Muscle layer of duodenum (tissue), 2 donors: ENCODE measurements at regions not wholly inside any gene's neighbourhood (a gene's known extent, or its start where the extent isn't known, plus 50 kb on each side); places are given as distances from the start of the nearest gene placed in this dataset.

Source experiments
- H3K27ac ChIP-seq: one replicate; pipeline ENCODE4 v1.7.0; 2013; ENCODE audit warnings: mild to moderate bottlenecking, low read length
- H3K27me3 ChIP-seq: one replicate; pipeline ENCODE4 v1.7.0; 2013; ENCODE audit warnings: low read depth, mild to moderate bottlenecking, control low read depth, low read length
- H3K36me3 ChIP-seq, 2 donors: one replicate each; pipeline ENCODE4 v1.7.0; 2013; ENCODE audit warnings: low read length in 2 of 2, control low read depth in 1 of 2, mild to moderate bottlenecking in 1 of 2; ENCODE audit not compliant: insufficient read depth in 2 of 2, control insufficient read depth in 1 of 2
- H3K4me1 ChIP-seq, 2 donors: one replicate each; pipeline ENCODE4 v1.7.0; 2013; ENCODE audit warnings: low read length in 2 of 2, mild to moderate bottlenecking in 2 of 2, control low read depth in 1 of 2, moderate library complexity in 1 of 2; ENCODE audit not compliant: insufficient read depth in 2 of 2, control insufficient read depth in 1 of 2
- H3K4me3 ChIP-seq, 2 donors: one replicate each; pipeline ENCODE4 v1.7.0; 2013; ENCODE audit warnings: low read length in 2 of 2, low read depth in 1 of 2, mild to moderate bottlenecking in 1 of 2
- H3K9me3 ChIP-seq, 2 donors: one replicate each; pipeline ENCODE4 v1.7.0; 2013; ENCODE audit warnings: low read length in 2 of 2, control low read depth in 1 of 2, mild to moderate bottlenecking in 1 of 2; ENCODE audit not compliant: control insufficient read depth in 1 of 2
- donor health status: healthy.

GRCh38 chr14:76307786-76308780, 67.9 kb upstream of the ESRRB start:
- Histone ChIP-seq H3K9me3 (no peaks in the 10 kb centered on the region), H3K4me3 (no peak overlapping the region), H3K27ac (no peak overlapping the region), H3K36me3 (no peaks in the 10 kb centered on the region), H3K27me3 (peaks cover 7% of the 10 kb centered on the region), H3K4me1 (peaks cover 0 to 8% of the 10 kb centered on the region in 2 donors)

- H3K4me3 ChIP-seq, result no peak overlapping the region
- no peaks in the 10 kb centered on the region for H3K36me3 ChIP-seq
- no peaks in the 10 kb centered on the region for H3K9me3 ChIP-seq
- H3K27me3 ChIP-seq, result peaks cover 11% of the 10 kb centered on the region
- peaks cover 0 to 8% of the 10 kb centered on the region in 2 donors for H3K4me1 ChIP-seq
- no peak overlapping the region for H3K27ac ChIP-seq
Measured at GRCh38 chr14:76309572-76310162, 66.3 kb upstream of the ESRRB start.

- H3K4me3 ChIP-seq, result no peak overlapping the region
- H3K36me3 ChIP-seq, result no peaks in the 10 kb centered on the region
- no peak overlapping the region for H3K27ac ChIP-seq
- H3K4me1 ChIP-seq, result peaks cover 0 to 8% of the 10 kb centered on the region in 2 donors
- H3K27me3 ChIP-seq, result peaks cover 11% of the 10 kb centered on the region
- no peaks in the 10 kb centered on the region for H3K9me3 ChIP-seq
Measured at GRCh38 chr14:76311079-76311758, 64.7 kb upstream of the ESRRB start.

- peaks cover 11% of the 10 kb centered on the region for H3K27me3 ChIP-seq
- peaks cover 0 to 8% of the 10 kb centered on the region in 2 donors for H3K4me1 ChIP-seq
- H3K4me3 ChIP-seq, result no peak overlapping the region
- no peaks in the 10 kb centered on the region for H3K36me3 ChIP-seq
- H3K9me3 ChIP-seq, result no peaks in the 10 kb centered on the region
- H3K27ac ChIP-seq, result no peak overlapping the region
Measured at GRCh38 chr14:76312821-76313220, 63.1 kb upstream of the ESRRB start.

- no peak overlapping the region for H3K27ac ChIP-seq
- no peak overlapping the region for H3K4me3 ChIP-seq
- peaks cover 11% of the 10 kb centered on the region for H3K27me3 ChIP-seq
- no peaks in the 10 kb centered on the region for H3K9me3 ChIP-seq
- peaks cover 0 to 8% of the 10 kb centered on the region in 2 donors for H3K4me1 ChIP-seq
- H3K36me3 ChIP-seq, result no peaks in the 10 kb centered on the region
Measured at GRCh38 chr14:76313303-76313702, 62.6 kb upstream of the ESRRB start.

- H3K27me3 ChIP-seq, result peaks cover 11% of the 10 kb centered on the region
- H3K27ac ChIP-seq, result no peak overlapping the region
- H3K9me3 ChIP-seq, result no peaks in the 10 kb centered on the region
- H3K4me1 ChIP-seq, result peaks cover 0 to 8% of the 10 kb centered on the region in 2 donors
- H3K4me3 ChIP-seq, result no peak overlapping the region
- no peaks in the 10 kb centered on the region for H3K36me3 ChIP-seq
Measured at GRCh38 chr14:76313852-76314251, 62.1 kb upstream of the ESRRB start.

- Histone ChIP-seq H3K36me3 (no peaks in the 10 kb centered on the region), H3K4me1 (peaks cover 0 to 8% of the 10 kb centered on the region in 2 donors), H3K27me3 (peaks cover 11% of the 10 kb centered on the region), H3K4me3 (no peak overlapping the region), H3K9me3 (no peaks in the 10 kb centered on the region), H3K27ac (no peak overlapping the region)
Measured at GRCh38 chr14:76314521-76315034, 61.4 kb upstream of the ESRRB start.

- H3K27ac ChIP-seq, result no peak overlapping the region
- H3K27me3 ChIP-seq, result no peaks in the 10 kb centered on the region
- no peaks in the 10 kb centered on the region for H3K36me3 ChIP-seq
- H3K4me3 ChIP-seq, result no peak overlapping the region
- H3K9me3 ChIP-seq, result no peaks in the 10 kb centered on the region
- no peaks in the 10 kb centered on the region for H3K4me1 ChIP-seq
Measured at GRCh38 chr14:76320486-76320885, 55.5 kb upstream of the ESRRB start.

GRCh38 chr14:76320975-76321374, 55.0 kb upstream of the ESRRB start:
- Histone ChIP-seq H3K27ac (no peak overlapping the region), H3K27me3 (no peaks in the 10 kb centered on the region), H3K4me3 (no peak overlapping the region), H3K9me3 (no peaks in the 10 kb centered on the region), H3K4me1 (no peaks in the 10 kb centered on the region), H3K36me3 (no peaks in the 10 kb centered on the region)

GRCh38 chr14:76322594-76323220, 53.2 kb upstream of the ESRRB start:
- H3K27me3 ChIP-seq, result no peaks in the 10 kb centered on the region
- H3K4me3 ChIP-seq, result no peak overlapping the region
- no peaks in the 10 kb centered on the region for H3K4me1 ChIP-seq
- no peaks in the 10 kb centered on the region for H3K36me3 ChIP-seq
- no peak overlapping the region for H3K27ac ChIP-seq
- no peaks in the 10 kb centered on the region for H3K9me3 ChIP-seq
